H9 (cell line): ENCODE measurements at regions not wholly inside any gene's neighbourhood (a gene's known extent, or its start where the extent isn't known, plus 50 kb on each side); places are given as distances from the start of the nearest gene placed in this dataset.

ENCODE experiments used
- DNase-seq: peaks from one replicate; pipeline ENCODE4 v3.0.0-alpha.2; 2017
- H2AFZ ChIP-seq: one replicate; pipeline ENCODE4 v1.6.1; 2013; ENCODE audit warnings: mild to moderate bottlenecking, low read length, control low read depth, moderate library complexity
- H2AK5ac ChIP-seq: 2 replicates; pipeline ENCODE4 v1.6.1; 2013; ENCODE audit warnings: low read length, control low read depth, mixed read lengths; ENCODE audit not compliant: insufficient read length
- H2BK120ac ChIP-seq: one replicate; pipeline ENCODE4 v1.6.1; 2013; ENCODE audit warnings: low read depth, mild to moderate bottlenecking, low read length, control low read depth, inconsistent platforms; ENCODE audit not compliant: poor library complexity, severe bottlenecking
- H2BK12ac ChIP-seq: 2 replicates; pipeline ENCODE4 v1.6.1; 2013; ENCODE audit warnings: low read length, control low read depth, mixed read lengths, low read depth; ENCODE audit not compliant: insufficient read length
- H2BK15ac ChIP-seq: 2 replicates; pipeline ENCODE4 v1.6.1; 2013; ENCODE audit warnings: low read depth, low read length, control low read depth
- H2BK20ac ChIP-seq: one replicate; pipeline ENCODE4 v1.6.1; 2013; ENCODE audit warnings: low read depth, mild to moderate bottlenecking, low read length, control low read depth, inconsistent platforms; ENCODE audit not compliant: poor library complexity, severe bottlenecking
- H2BK5ac ChIP-seq: 2 replicates; pipeline ENCODE4 v1.6.1; 2013; ENCODE audit warnings: low read length, control low read depth, mixed read lengths; ENCODE audit not compliant: insufficient read length
- H3K14ac ChIP-seq: 2 replicates; pipeline ENCODE4 v1.6.1; 2013; ENCODE audit warnings: low read length, control low read depth; ENCODE audit not compliant: insufficient read depth
- H3K18ac ChIP-seq: 2 replicates; pipeline ENCODE4 v1.6.1; 2013; ENCODE audit warnings: low read depth, mild to moderate bottlenecking, mixed read lengths, low read length, control low read depth; ENCODE audit not compliant: insufficient read length
- H3K23ac ChIP-seq: 2 replicates; pipeline ENCODE4 v1.6.1; 2013; ENCODE audit warnings: low read length, control low read depth, mixed read lengths, low read depth; ENCODE audit not compliant: insufficient read length
- H3K23me2 ChIP-seq: 2 replicates; pipeline ENCODE4 v1.6.1; 2013; ENCODE audit warnings: low read depth, mild to moderate bottlenecking, mixed read lengths, low read length, control low read depth; ENCODE audit not compliant: insufficient read length, poor library complexity, severe bottlenecking
- H3K27ac ChIP-seq: 2 replicates; pipeline ENCODE4 v1.5.1; 2013; ENCODE audit warnings: low read length, control low read depth, mixed read lengths, low read depth; ENCODE audit not compliant: insufficient read length
- H3K27me3 ChIP-seq: 2 replicates; pipeline ENCODE4 v1.6.1; 2013; ENCODE audit warnings: low read length, control low read depth, inconsistent platforms; ENCODE audit not compliant: insufficient read depth
- H3K4ac ChIP-seq: 2 replicates; pipeline ENCODE4 v1.6.1; 2013; ENCODE audit warnings: low read depth, mild to moderate bottlenecking, control low read depth, inconsistent platforms, low read length, moderate library complexity
- H3K4me1 ChIP-seq: 2 replicates; pipeline ENCODE4 v1.6.1; 2013; ENCODE audit warnings: low read length, control low read depth, inconsistent platforms; ENCODE audit not compliant: insufficient read depth
- H3K4me2 ChIP-seq: 2 replicates; pipeline ENCODE4 v1.6.1; 2013; ENCODE audit warnings: low read length, control low read depth, mixed read lengths; ENCODE audit not compliant: insufficient read length, insufficient read depth
- H3K56ac ChIP-seq: 2 replicates; pipeline ENCODE4 v1.6.1; 2013; ENCODE audit warnings: low read depth, mild to moderate bottlenecking, mixed read lengths, low read length, control low read depth; ENCODE audit not compliant: insufficient read length
- H3K79me1 ChIP-seq: 2 replicates; pipeline ENCODE4 v1.6.1; 2013; ENCODE audit warnings: low read depth, mild to moderate bottlenecking, moderate library complexity, low read length, control low read depth, inconsistent platforms; ENCODE audit not compliant: insufficient read depth, poor library complexity, severe bottlenecking
- H3K79me2 ChIP-seq: 2 replicates; pipeline ENCODE4 v1.6.1; 2013; ENCODE audit warnings: low read length, control low read depth, inconsistent platforms; ENCODE audit not compliant: insufficient read depth
- H3K9ac ChIP-seq: 2 replicates; pipeline ENCODE4 v1.6.1; 2013; ENCODE audit warnings: low read length, control low read depth, mixed read lengths; ENCODE audit not compliant: insufficient read length; ENCODE audit errors: extremely low read depth
- H3K9me3 ChIP-seq: one replicate; pipeline ENCODE4 v1.6.1; 2013; ENCODE audit warnings: low read depth, low read length, inconsistent platforms; ENCODE audit not compliant: control insufficient read depth
- H3T11ph ChIP-seq: one replicate; pipeline ENCODE4 v1.6.1; 2013; ENCODE audit warnings: mild to moderate bottlenecking, low read length, control low read depth, inconsistent platforms
- H4K20me1 ChIP-seq: one replicate; pipeline ENCODE4 v1.6.1; 2013; ENCODE audit not compliant: control insufficient read depth, insufficient read length, insufficient read depth
- H4K5ac ChIP-seq: 2 replicates; pipeline ENCODE4 v1.6.1; 2013; ENCODE audit warnings: low read depth, mild to moderate bottlenecking, mixed read lengths, low read length, control low read depth; ENCODE audit not compliant: insufficient read length
- H4K8ac ChIP-seq: replicated peaks from 2 replicates; pipeline ENCODE4 v1.6.1; 2013; ENCODE audit warnings: low read length, control low read depth, mixed read lengths, low read depth; ENCODE audit not compliant: insufficient read length
- H4K91ac ChIP-seq: 2 replicates; pipeline ENCODE4 v1.6.1; 2013; ENCODE audit warnings: low read depth, mild to moderate bottlenecking, moderate library complexity, mixed read lengths, low read length, control low read depth; ENCODE audit not compliant: insufficient read length
- H3K27ac Mint-ChIP-seq, 3 experiments: 2 replicates in 2 of 3; 3 replicates in 1 of 3; pipeline ENCODE4 v1.8.0; 2020 to 2021; ENCODE audit warnings: mixed read lengths in 3 of 3, mild to moderate bottlenecking in 1 of 3, moderate library complexity in 1 of 3
- H3K27me3 Mint-ChIP-seq: 2 replicates; pipeline ENCODE4 v1.8.0; 2021; ENCODE audit warnings: low read depth, mild to moderate bottlenecking, moderate library complexity, mixed read lengths
- H3K36me3 Mint-ChIP-seq, 3 experiments: 2 replicates in 2 of 3; 3 replicates in 1 of 3; pipeline ENCODE4 v1.8.0; 2020 to 2021; ENCODE audit warnings: low read depth in 3 of 3, mixed read lengths in 3 of 3; ENCODE audit not compliant: insufficient read depth in 1 of 3
- H3K4me1 Mint-ChIP-seq, 2 experiments: 2 replicates each; pipeline ENCODE4 v1.8.0; 2020; ENCODE audit warnings: mixed read lengths in 2 of 2
- H3K4me3 Mint-ChIP-seq, 2 experiments: 2 replicates in 1 of 2; 3 replicates in 1 of 2; pipeline ENCODE4 v1.8.0; 2020 to 2021; ENCODE audit warnings: mild to moderate bottlenecking in 2 of 2, mixed read lengths in 2 of 2, moderate library complexity in 1 of 2
- H3K9me3 Mint-ChIP-seq, 2 experiments: 2 replicates in 1 of 2; 3 replicates in 1 of 2; pipeline ENCODE4 v1.8.0; 2020; ENCODE audit warnings: mild to moderate bottlenecking in 2 of 2, mixed read lengths in 2 of 2, moderate library complexity in 1 of 2
- WGBS: extraction: QIAGEN DNeasy Blood & Tissue Kit; methylation state at CpG from one replicate; pipeline ENCODE4 v1.1.7; 2013; ENCODE audit warnings: missing lambda C conversion rate, low lambda C conversion rate, mixed read lengths; ENCODE audit not compliant: insufficient read length; ENCODE audit errors: extremely low coverage; 5-methylcytosine and 5-hydroxymethylcytosine counted together
- TF ChIP-seq, protein P1 (sequence below): fragments of 200-600 bp; sonication (generic); conservative IDR thresholded peaks from 3 replicates; pipeline ENCODE4 v1.8.0; 2021; ENCODE audit warnings: antibody characterized with exemption, mild to moderate bottlenecking

DNA sequence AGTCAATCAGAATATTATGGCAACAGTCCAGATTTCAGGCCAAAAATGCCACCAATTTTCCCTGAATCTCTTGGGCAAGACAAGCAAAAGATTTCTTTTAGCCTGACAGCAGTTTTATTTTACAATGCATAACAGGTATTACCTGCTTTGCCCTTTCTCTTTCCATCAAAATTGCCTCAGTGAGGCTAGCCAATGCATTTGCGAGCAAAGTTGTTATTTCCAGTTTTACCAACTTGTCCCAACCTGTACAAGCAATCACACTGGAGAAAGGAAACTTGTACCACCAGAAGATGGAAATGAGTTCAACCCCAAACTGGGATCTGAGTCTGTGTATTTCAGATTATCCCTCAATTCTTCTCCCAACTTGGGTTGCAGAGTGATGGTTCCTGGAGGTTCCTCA lies 279.9 kb upstream of the CDYL start:
- no peak overlapping the region for H2AFZ ChIP-seq
- H3K4me2 ChIP-seq, result no peak overlapping the region
- H2BK120ac ChIP-seq, result no peak overlapping the region
- H3K56ac ChIP-seq, result no peak overlapping the region
- no peak overlapping the region for H3T11ph ChIP-seq
- no peak overlapping the region for H2BK20ac ChIP-seq
- H3K9me3 Mint-ChIP-seq, result no peaks in the 10 kb centered on the region; a peak in 1 of 5 replicates
- DNase-seq, result no peak
- H3K27me3 ChIP-seq, result no peaks in the 10 kb centered on the region
- H3K27me3 Mint-ChIP-seq, result peaks cover 3% of the 10 kb centered on the region; the same call in 1 of the 2 replicates
- H3K79me2 ChIP-seq, result no peaks in the 10 kb centered on the region
- TF ChIP-seq, protein P1, sequence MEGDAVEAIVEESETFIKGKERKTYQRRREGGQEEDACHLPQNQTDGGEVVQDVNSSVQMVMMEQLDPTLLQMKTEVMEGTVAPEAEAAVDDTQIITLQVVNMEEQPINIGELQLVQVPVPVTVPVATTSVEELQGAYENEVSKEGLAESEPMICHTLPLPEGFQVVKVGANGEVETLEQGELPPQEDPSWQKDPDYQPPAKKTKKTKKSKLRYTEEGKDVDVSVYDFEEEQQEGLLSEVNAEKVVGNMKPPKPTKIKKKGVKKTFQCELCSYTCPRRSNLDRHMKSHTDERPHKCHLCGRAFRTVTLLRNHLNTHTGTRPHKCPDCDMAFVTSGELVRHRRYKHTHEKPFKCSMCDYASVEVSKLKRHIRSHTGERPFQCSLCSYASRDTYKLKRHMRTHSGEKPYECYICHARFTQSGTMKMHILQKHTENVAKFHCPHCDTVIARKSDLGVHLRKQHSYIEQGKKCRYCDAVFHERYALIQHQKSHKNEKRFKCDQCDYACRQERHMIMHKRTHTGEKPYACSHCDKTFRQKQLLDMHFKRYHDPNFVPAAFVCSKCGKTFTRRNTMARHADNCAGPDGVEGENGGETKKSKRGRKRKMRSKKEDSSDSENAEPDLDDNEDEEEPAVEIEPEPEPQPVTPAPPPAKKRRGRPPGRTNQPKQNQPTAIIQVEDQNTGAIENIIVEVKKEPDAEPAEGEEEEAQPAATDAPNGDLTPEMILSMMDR, result no peak
- H2AK5ac ChIP-seq, result no peak overlapping the region
- no peaks in the 10 kb centered on the region for H3K9me3 ChIP-seq
- H2BK12ac ChIP-seq, result no peak overlapping the region
- H3K4me3 Mint-ChIP-seq, result no peak overlapping the region
- H3K36me3 Mint-ChIP-seq, result peaks cover 1 to 4% (median 3%) of the 10 kb centered on the region in 3 experiments; a peak in 3 of 7 replicates
- no peaks in the 10 kb centered on the region for H3K23me2 ChIP-seq
- H3K4me1 ChIP-seq, result no peaks in the 10 kb centered on the region
- H3K14ac ChIP-seq, result no peak overlapping the region
- no peak overlapping the region for H2BK5ac ChIP-seq
- no peak overlapping the region for H3K4ac ChIP-seq
- no peak overlapping the region for H2BK15ac ChIP-seq
- H3K27ac Mint-ChIP-seq, result no peak overlapping the region
- no peak overlapping the region for H4K5ac ChIP-seq
- WGBS, result no CpG with 5 or more reads among the region's 1 CpG
- no peaks in the 10 kb centered on the region for H4K20me1 ChIP-seq
- no peak overlapping the region for H3K27ac ChIP-seq
- H3K79me1 ChIP-seq, result no peaks in the 10 kb centered on the region
- H3K23ac ChIP-seq, result no peak overlapping the region
- no peak overlapping the region for H3K9ac ChIP-seq
- no peak overlapping the region for H4K8ac ChIP-seq
- no peak overlapping the region for H3K18ac ChIP-seq
- H4K91ac ChIP-seq, result no peak overlapping the region
- no peaks in the 10 kb centered on the region for H3K4me1 Mint-ChIP-seq
